ENCODE measurements at regions not wholly inside any gene's neighbourhood (a gene's known extent, or its start where the extent isn't known, plus 50 kb on each side); places are given as distances from the start of the nearest gene placed in this dataset.

DNA sequence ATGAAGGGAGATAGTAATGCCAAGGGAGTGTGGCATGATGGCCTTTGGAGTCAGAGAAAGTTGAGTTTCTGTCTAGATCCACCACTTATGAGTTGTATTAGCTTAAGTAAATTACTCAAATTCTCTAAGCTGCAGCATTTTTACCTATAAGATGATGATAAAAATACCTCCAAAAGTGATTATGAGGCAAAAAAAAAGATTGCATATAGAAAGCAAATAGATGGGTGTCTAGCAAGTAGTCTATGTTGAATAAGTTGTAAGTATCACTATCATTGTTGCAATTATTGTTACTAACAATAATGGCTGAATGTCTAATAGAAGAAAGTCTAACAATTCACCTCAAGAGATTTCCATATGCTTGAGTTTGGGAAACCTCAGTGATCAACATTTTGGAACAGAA is 959.2 kb upstream of the GJE1 start:
- Histone ChIP-seq H3K4me1 (ENCODE audit: control insufficient read depth, insufficient read depth, low read length) (peaks cover 10% of the 10 kb centered on the region), H3K27me3 (replicated peaks; ENCODE audit: control insufficient read depth, insufficient read depth, low read length) (no peaks in the 10 kb centered on the region), H3K4me3 (ENCODE audit: low read length) (no peak overlapping the region), H3K36me3 (ENCODE audit: control insufficient read depth, insufficient read depth, low read length, severe bottlenecking) (no peaks in the 10 kb centered on the region), H3K9me3 (ENCODE audit: control insufficient read depth, low read length) (no peaks in the 10 kb centered on the region), H3K9ac (ENCODE audit: low read length) (no peak overlapping the region)
- no peak for DNase-seq (ENCODE audit: low read depth)

DNA sequence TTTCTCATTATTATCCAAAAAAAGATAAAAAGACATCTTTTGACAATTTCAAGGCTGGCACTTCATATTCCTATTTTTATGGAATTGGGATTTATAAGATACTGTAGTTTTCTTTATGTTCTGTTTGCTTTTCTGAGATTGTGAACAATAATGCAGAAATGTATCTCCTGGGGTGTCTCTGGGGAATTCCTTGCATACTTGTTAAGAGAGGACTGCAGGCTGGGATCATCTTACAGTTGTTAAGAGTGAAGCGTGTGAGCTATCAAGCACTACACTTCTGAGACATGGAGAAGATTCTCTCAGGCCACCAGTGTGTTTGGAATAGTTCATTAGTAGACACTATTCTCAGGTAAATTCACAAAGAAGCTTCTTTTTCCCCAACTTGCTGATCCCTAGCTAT is 963.3 kb upstream of the GJE1 start:
- Histone ChIP-seq H3K4me3 (ENCODE audit: low read length) (peak overlapping the region; percentile 7), H3K36me3 (ENCODE audit: control insufficient read depth, insufficient read depth, low read length, severe bottlenecking) (no peaks in the 10 kb centered on the region), H3K9ac (ENCODE audit: low read length) (no peak overlapping the region), H3K4me1 (ENCODE audit: control insufficient read depth, insufficient read depth, low read length) (peaks cover 10% of the 10 kb centered on the region), H3K9me3 (ENCODE audit: control insufficient read depth, low read length) (no peaks in the 10 kb centered on the region), H3K27me3 (replicated peaks; ENCODE audit: control insufficient read depth, insufficient read depth, low read length) (no peaks in the 10 kb centered on the region)
- DNase-seq (ENCODE audit: low read depth) = peak; percentile 90

DNA sequence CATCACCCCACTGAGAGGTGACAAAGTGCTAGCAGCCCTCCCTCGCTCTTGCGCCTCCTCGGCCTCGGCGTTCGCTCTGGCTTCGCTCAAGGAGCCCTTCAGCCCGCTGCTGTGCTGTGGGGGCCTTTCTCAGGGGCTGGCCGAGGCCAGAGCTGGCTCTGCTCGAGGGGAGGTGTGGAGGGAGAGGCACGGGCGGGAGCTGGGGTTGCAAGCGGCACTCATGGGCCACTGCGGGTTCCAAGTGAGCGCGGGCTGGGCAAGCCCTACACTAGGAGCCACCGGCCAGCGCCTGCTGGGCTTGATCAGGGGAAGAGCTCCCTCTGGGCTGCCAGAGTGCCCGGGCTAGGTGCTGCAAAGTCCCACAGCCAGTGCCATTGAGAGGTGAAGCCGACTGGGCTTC is 964.8 kb upstream of the GJE1 start:
- no peaks in the 10 kb centered on the region for H3K36me3 ChIP-seq (ENCODE audit: control insufficient read depth, insufficient read depth, low read length, severe bottlenecking)
- H3K27me3 ChIP-seq (replicated peaks; ENCODE audit: control insufficient read depth, insufficient read depth, low read length) = no peaks in the 10 kb centered on the region
- no peak for DNase-seq (ENCODE audit: low read depth)
- H3K9me3 ChIP-seq (ENCODE audit: control insufficient read depth, low read length) = peaks cover 9% of the 10 kb centered on the region
- no peak overlapping the region for H3K4me3 ChIP-seq (ENCODE audit: low read length)
- no peak overlapping the region for H3K9ac ChIP-seq (ENCODE audit: low read length)
- H3K4me1 ChIP-seq (ENCODE audit: control insufficient read depth, insufficient read depth, low read length) = peaks cover 9% of the 10 kb centered on the region

DNA sequence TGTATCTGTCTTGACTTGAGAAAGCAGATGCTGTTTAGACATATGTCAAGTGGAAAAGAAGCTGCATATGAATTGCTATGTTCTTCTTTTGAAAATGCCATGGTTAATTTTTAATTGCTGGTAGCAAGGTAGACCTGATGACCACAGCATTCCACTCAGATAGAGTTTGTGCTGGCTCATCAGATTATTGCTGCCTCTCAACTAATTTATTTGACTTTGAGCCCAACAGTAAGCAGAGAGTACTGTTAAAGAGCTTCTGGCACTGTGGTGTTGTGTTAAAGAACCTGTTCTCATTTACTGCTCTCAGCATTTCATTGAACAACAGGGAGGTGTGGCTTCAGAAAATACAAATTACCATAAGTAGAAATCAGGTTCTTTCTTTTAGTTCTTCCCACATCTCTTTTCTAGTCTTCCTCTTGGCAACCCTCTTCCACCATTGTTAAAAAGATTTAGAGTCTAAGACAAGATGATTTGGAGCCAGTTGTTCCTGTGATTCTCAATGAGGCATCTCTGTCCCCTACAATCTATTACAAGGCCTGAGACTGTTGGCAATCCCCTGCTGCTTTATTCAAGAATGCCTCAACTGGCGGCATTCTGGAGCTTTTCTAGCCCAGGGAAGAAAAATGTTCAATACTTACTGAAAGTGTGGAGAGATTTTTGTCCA is 967.6 kb upstream of the GJE1 start:
- no peak for DNase-seq (ENCODE audit: low read depth)
- peaks cover 9% of the 10 kb centered on the region for H3K9me3 ChIP-seq (ENCODE audit: control insufficient read depth, low read length)
- H3K36me3 ChIP-seq (ENCODE audit: control insufficient read depth, insufficient read depth, low read length, severe bottlenecking) = no peaks in the 10 kb centered on the region
- no peak overlapping the region for H3K9ac ChIP-seq (ENCODE audit: low read length)
- H3K27me3 ChIP-seq (replicated peaks; ENCODE audit: control insufficient read depth, insufficient read depth, low read length) = no peaks in the 10 kb centered on the region
- H3K4me1 ChIP-seq (ENCODE audit: control insufficient read depth, insufficient read depth, low read length) = peaks cover 7% of the 10 kb centered on the region
- no peak overlapping the region for H3K4me3 ChIP-seq (ENCODE audit: low read length)

DNA sequence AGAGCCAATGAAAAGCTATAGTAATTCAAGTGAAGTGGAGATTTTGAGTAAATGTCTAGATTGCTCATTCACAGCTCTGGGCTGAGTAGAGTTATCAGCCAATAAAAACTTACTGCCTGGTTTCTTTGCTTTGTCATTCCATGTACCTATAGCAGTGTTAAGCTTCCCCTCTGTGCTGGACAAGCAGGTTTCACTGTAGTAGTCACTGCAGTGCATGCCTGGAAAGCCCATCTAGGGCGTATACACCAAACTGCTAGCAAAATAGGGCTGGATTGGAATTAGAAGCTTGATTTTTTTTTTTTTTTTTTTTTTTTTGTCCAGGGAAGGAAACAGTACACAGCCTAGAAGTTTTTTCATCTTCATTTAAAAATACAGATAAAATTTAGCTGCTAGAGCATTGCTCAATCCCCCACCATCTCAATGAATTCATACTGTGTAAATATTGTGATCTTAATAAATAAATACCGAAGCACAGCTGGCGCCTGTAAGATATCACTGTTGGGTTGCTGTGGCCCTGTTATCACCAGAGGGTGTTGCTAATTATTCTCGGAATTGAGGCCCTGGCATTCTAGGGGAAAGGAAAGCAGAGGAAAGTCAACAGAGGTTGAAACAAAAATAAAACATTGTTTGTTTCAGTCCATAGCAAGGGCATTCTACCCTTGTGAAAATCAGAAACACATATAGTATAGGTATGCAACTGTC is 968.5 kb upstream of the GJE1 start:
- Histone ChIP-seq H3K4me3 (ENCODE audit: low read length) (no peak overlapping the region), H3K9ac (ENCODE audit: low read length) (no peak overlapping the region), H3K36me3 (ENCODE audit: control insufficient read depth, insufficient read depth, low read length, severe bottlenecking) (no peaks in the 10 kb centered on the region), H3K9me3 (ENCODE audit: control insufficient read depth, low read length) (peaks cover 9% of the 10 kb centered on the region), H3K27me3 (replicated peaks; ENCODE audit: control insufficient read depth, insufficient read depth, low read length) (no peaks in the 10 kb centered on the region), H3K4me1 (ENCODE audit: control insufficient read depth, insufficient read depth, low read length) (peaks cover 1% of the 10 kb centered on the region)
- no peak for DNase-seq (ENCODE audit: low read depth)

DNA sequence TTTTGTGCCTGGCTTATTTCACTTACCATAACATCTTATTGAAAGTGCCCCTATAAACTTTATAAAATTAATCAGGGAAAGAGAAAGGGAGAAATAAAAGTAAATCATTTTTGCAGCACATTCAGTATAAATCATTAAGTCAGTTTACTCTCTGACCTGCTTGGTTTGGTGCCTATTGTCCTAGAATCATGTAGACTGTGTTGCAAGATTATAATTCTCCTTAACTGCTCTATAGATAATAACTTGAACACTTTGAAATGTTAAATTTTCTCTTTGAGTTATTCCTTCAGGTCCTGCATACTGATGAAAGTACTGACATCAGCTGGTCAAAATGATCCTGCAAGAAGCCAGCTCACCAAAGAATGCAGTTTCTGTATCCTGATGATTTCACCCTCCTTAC is 969.6 kb upstream of the GJE1 start:
- Histone ChIP-seq H3K4me1 (ENCODE audit: control insufficient read depth, insufficient read depth, low read length) (no peaks in the 10 kb centered on the region), H3K4me3 (ENCODE audit: low read length) (no peak overlapping the region), H3K27me3 (replicated peaks; ENCODE audit: control insufficient read depth, insufficient read depth, low read length) (no peaks in the 10 kb centered on the region), H3K9ac (ENCODE audit: low read length) (no peak overlapping the region), H3K36me3 (ENCODE audit: control insufficient read depth, insufficient read depth, low read length, severe bottlenecking) (no peaks in the 10 kb centered on the region), H3K9me3 (ENCODE audit: control insufficient read depth, low read length) (peaks cover 9% of the 10 kb centered on the region)
- no peak for DNase-seq (ENCODE audit: low read depth)

DNA sequence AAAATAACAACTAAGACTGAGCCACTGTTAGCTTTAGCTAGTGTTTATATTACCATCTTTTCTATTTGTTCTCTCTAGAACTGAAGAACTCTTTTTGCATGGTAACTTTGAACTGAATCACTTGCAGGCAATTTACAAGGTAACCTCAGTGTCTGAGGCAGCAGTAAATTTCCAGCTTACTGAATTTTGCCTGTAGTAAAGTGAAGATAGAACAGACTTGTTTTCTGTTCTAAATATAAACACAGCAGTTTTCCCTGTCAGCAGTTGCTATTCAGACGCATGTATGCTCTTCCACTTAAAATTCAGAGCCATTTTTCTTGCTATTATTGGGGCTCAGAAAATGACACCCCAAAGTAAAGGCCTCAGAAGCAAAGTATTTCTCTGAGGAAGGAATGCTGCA is 974.0 kb upstream of the GJE1 start:
- DNase-seq (ENCODE audit: low read depth) = no peak
- no peaks in the 10 kb centered on the region for H3K36me3 ChIP-seq (ENCODE audit: control insufficient read depth, insufficient read depth, low read length, severe bottlenecking)
- no peaks in the 10 kb centered on the region for H3K27me3 ChIP-seq (replicated peaks; ENCODE audit: control insufficient read depth, insufficient read depth, low read length)
- H3K9ac ChIP-seq (ENCODE audit: low read length) = no peak overlapping the region
- H3K4me3 ChIP-seq (ENCODE audit: low read length) = no peak overlapping the region
- no peaks in the 10 kb centered on the region for H3K4me1 ChIP-seq (ENCODE audit: control insufficient read depth, insufficient read depth, low read length)
- peaks cover 6% of the 10 kb centered on the region for H3K9me3 ChIP-seq (ENCODE audit: control insufficient read depth, low read length)

DNA sequence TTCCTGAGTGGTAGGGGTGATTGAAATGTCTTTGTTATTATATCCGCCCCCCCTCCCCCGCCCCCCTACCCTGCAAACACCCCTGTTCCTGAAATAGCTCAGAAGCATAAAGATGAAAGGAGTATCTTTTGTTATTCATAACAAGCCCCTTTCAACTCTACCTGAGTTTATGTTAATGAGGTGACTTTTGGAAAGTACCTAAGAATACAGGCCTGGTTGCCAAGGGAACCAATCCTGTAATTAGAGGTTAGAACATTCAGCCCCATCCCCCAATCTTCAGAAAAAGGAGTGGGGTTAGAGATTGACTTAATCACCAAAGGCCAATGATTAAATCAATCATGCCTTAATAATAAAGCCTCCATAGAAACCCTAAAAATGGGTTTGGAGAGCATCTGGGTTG is 979.2 kb upstream of the GJE1 start:
- no peaks in the 10 kb centered on the region for H3K9me3 ChIP-seq (ENCODE audit: control insufficient read depth, low read length)
- no peak overlapping the region for H3K4me3 ChIP-seq (ENCODE audit: low read length)
- H3K9ac ChIP-seq (ENCODE audit: low read length) = no peak overlapping the region
- DNase-seq (ENCODE audit: low read depth) = no peak
- no peaks in the 10 kb centered on the region for H3K36me3 ChIP-seq (ENCODE audit: control insufficient read depth, insufficient read depth, low read length, severe bottlenecking)
- peaks cover 2% of the 10 kb centered on the region for H3K4me1 ChIP-seq (ENCODE audit: control insufficient read depth, insufficient read depth, low read length)
- no peaks in the 10 kb centered on the region for H3K27me3 ChIP-seq (replicated peaks; ENCODE audit: control insufficient read depth, insufficient read depth, low read length)

DNA sequence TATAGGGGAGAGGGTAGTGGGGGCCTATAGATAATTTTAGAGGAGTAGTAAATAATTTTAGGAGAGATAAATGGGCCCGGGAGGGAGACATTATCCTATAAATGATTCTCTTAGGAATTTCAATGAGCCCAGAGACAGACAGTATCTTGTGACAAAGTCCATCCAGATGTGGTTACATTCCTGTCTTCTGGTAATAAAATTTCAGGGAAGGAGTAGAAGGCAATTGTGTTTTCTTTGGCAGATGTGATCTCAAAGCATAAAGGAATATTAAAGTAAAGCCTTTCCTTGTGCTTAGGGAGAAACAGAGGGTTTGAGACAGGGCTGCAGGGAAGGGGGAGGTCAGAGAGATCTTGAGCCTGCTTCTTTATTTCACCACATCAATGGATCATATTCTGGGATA is 979.8 kb upstream of the GJE1 start:
- Histone ChIP-seq H3K4me1 (ENCODE audit: control insufficient read depth, insufficient read depth, low read length) (peaks cover 2% of the 10 kb centered on the region), H3K4me3 (ENCODE audit: low read length) (no peak overlapping the region), H3K27me3 (replicated peaks; ENCODE audit: control insufficient read depth, insufficient read depth, low read length) (no peaks in the 10 kb centered on the region), H3K9me3 (ENCODE audit: control insufficient read depth, low read length) (no peaks in the 10 kb centered on the region), H3K36me3 (ENCODE audit: control insufficient read depth, insufficient read depth, low read length, severe bottlenecking) (no peaks in the 10 kb centered on the region), H3K9ac (ENCODE audit: low read length) (no peak overlapping the region)
- peak; percentile 56 for DNase-seq (ENCODE audit: low read depth)

DNA sequence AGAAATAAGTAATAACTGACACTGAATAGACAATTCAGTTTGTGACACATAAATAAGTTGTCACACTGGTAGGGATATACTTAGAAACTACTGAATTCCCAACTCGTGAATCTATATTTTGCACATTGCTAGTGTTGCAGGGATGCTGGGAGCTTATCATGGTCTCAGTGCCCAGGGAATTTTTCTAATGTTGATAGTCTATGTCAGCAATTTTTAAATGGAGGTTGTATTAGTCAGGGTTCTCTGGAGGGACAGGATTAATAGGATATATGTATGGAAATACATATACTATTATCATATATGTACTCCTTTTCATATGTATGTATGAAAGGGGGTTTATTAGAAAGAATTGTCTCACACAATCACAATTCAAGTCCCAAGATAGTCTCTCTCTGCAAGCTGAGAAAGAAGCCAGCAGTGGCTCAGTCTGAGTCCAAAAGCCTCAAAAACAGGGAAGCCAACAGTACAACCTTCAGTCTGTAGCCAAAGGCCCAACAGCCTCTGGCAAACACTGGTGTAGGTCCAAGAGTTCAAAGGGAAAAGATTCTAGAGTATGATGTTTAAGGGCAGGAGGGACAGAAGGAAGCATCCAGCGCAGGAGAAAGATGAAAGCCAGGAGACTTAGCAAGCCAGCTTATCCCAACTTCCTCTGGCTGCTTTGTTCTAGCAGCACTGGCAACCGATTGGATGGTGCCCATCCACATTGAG is 980.9 kb upstream of the GJE1 start:
- H3K27me3 ChIP-seq (replicated peaks; ENCODE audit: control insufficient read depth, insufficient read depth, low read length) = no peaks in the 10 kb centered on the region
- DNase-seq (ENCODE audit: low read depth) = no peak
- no peaks in the 10 kb centered on the region for H3K9me3 ChIP-seq (ENCODE audit: control insufficient read depth, low read length)
- no peak overlapping the region for H3K4me3 ChIP-seq (ENCODE audit: low read length)
- peaks cover 2% of the 10 kb centered on the region for H3K4me1 ChIP-seq (ENCODE audit: control insufficient read depth, insufficient read depth, low read length)
- H3K36me3 ChIP-seq (ENCODE audit: control insufficient read depth, insufficient read depth, low read length, severe bottlenecking) = no peaks in the 10 kb centered on the region
- H3K9ac ChIP-seq (ENCODE audit: low read length) = no peak overlapping the region

DNA sequence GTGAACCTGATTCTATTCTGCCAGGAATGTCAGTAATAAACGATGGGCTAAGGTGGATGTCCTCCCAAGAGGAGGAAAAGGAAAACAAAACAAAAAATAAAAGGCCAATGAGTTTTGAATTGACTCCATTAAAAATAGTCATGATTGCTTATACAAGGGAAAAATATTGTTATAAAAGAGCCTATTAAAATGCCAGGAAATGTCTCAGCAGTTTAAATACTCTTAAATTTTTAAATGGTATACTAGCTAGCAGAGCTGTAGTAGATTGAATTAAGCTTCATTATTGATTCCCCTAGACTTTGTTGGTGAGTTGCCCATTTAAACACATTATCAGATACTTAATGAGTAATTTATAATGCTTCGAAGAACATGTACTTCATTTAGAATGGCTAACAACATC is 990.9 kb upstream of the GJE1 start:
- no peak for DNase-seq (ENCODE audit: low read depth)
- no peaks in the 10 kb centered on the region for H3K4me1 ChIP-seq (ENCODE audit: control insufficient read depth, insufficient read depth, low read length)
- H3K4me3 ChIP-seq (ENCODE audit: low read length) = no peak overlapping the region
- H3K9ac ChIP-seq (ENCODE audit: low read length) = no peak overlapping the region
- no peaks in the 10 kb centered on the region for H3K9me3 ChIP-seq (ENCODE audit: control insufficient read depth, low read length)
- H3K27me3 ChIP-seq (replicated peaks; ENCODE audit: control insufficient read depth, insufficient read depth, low read length) = no peaks in the 10 kb centered on the region
- no peaks in the 10 kb centered on the region for H3K36me3 ChIP-seq (ENCODE audit: control insufficient read depth, insufficient read depth, low read length, severe bottlenecking)

All from adipocyte (in vitro differentiated cells).